HG03060 (cell line): ENCODE measurements at regions not wholly inside any gene's neighbourhood (a gene's known extent, or its start where the extent isn't known, plus 50 kb on each side); places are given as distances from the start of the nearest gene placed in this dataset.
A peak's percentile ranks its signal among the peaks of the same experiment; 100 is the strongest.
"Not testable (repeated sequence)": the region's sequence is repeated elsewhere in the genome, so short reads cannot be mapped to it uniquely, and the experiment has no call there.

Experiments used
- ATAC-seq: cut with Tn5 transposase; IDR thresholded peaks from one replicate; pipeline ENCODE4 v1.9.1; 2021; ENCODE audit warnings: low read depth, moderate number of reproducible peaks; ENCODE audit not compliant: unreplicated experiment

- ATAC-seq, result no peak
Measured at GRCh38 chr2:187679454-187679853, 125.2 kb upstream of the TFPI start.

GRCh38 chr2:187684174-187684573 lies 129.9 kb upstream of the TFPI start:
- ATAC-seq, result no peak

- no peak for ATAC-seq
Measured at GRCh38 chr2:187686416-187687024, 132.3 kb upstream of the TFPI start.

- no peak for ATAC-seq
Measured at GRCh38 chr2:187687585-187687984, 133.3 kb upstream of the TFPI start.

- no peak for ATAC-seq
Measured at GRCh38 chr2:187689372-187689771, 135.1 kb upstream of the TFPI start.

- no peak for ATAC-seq
Measured at GRCh38 chr2:187693923-187694322, 139.7 kb upstream of the TFPI start.

- ATAC-seq, result not testable (repeated sequence)
Measured at GRCh38 chr2:187696644-187697043, 142.4 kb upstream of the TFPI start.

GRCh38 chr2:187698374-187699110 lies 144.3 kb upstream of the TFPI start:
- no peak for ATAC-seq

- ATAC-seq, result no peak
Measured at GRCh38 chr2:187702157-187702556, 147.9 kb upstream of the TFPI start.

GRCh38 chr2:187708272-187708671 lies 154.0 kb upstream of the TFPI start:
- no peak for ATAC-seq

- no peak for ATAC-seq
Measured at GRCh38 chr2:187709065-187709464, 154.8 kb upstream of the TFPI start.

GRCh38 chr2:187710791-187711521 lies 156.7 kb upstream of the TFPI start:
- ATAC-seq, result no peak

- no peak for ATAC-seq
Measured at GRCh38 chr2:187715590-187715989, 161.4 kb upstream of the TFPI start.

- ATAC-seq, result no peak
Measured at GRCh38 chr2:187716301-187716700, 162.1 kb upstream of the TFPI start.

- ATAC-seq, result no peak
Measured at GRCh38 chr2:187718092-187718491, 163.9 kb upstream of the TFPI start.

GRCh38 chr2:187719510-187719909 lies 165.3 kb upstream of the TFPI start:
- ATAC-seq, result no peak

GRCh38 chr2:187748958-187749357 lies 194.7 kb upstream of the TFPI start:
- ATAC-seq, result no peak

GRCh38 chr2:187749804-187750431 lies 195.7 kb upstream of the TFPI start:
- ATAC-seq, result no peak

- ATAC-seq, result no peak
Measured at GRCh38 chr2:187768995-187769394, 214.8 kb upstream of the TFPI start.

GRCh38 chr2:187769437-187769836 lies 215.2 kb upstream of the TFPI start:
- no peak for ATAC-seq

GRCh38 chr2:187774551-187775071 lies 220.4 kb upstream of the TFPI start:
- peak; percentile 70 for ATAC-seq
